Natural killer cell treated with Interleukin-12 subunit alpha and Interleukin-12 subunit beta and Interleukin-15 and Interleukin-18, amount 100 ng/mL, for 72 hours (primary cell): ENCODE measurements at regions not wholly inside any gene's neighbourhood (a gene's known extent, or its start where the extent isn't known, plus 50 kb on each side); places are given as distances from the start of the nearest gene placed in this dataset.

Experiments used
- ATAC-seq, 2 donors: fragments of 150-1000 bp; cut with Tn5 transposase in 1 of 2; sonication (Bioruptor Pico), chemical (Tn5 transposase) in 1 of 2; 2 replicates each; pipeline ENCODE4 v1.10.0; 2021
- DNase-seq: peaks from one replicate; pipeline ENCODE4 v3.0.0; 2022; ENCODE audit warnings: low spot score
- H3K27ac Mint-ChIP-seq, 2 donors: 1 replicate in 1 of 2; 2 replicates in 1 of 2; pipeline ENCODE4 v1.8.0; 2022; ENCODE audit warnings: mixed read lengths in 2 of 2, mild to moderate bottlenecking in 1 of 2, moderate library complexity in 1 of 2
- H3K27me3 Mint-ChIP-seq, 2 donors: 1 replicate in 1 of 2; 2 replicates in 1 of 2; pipeline ENCODE4 v1.8.0; 2022; ENCODE audit warnings: mixed read lengths in 2 of 2
- H3K36me3 Mint-ChIP-seq: one replicate; pipeline ENCODE4 v1.8.0; 2022; ENCODE audit warnings: mixed read lengths
- H3K4me1 Mint-ChIP-seq, 2 donors: 1 replicate in 1 of 2; 2 replicates in 1 of 2; pipeline ENCODE4 v1.8.0; 2022; ENCODE audit warnings: low read depth in 2 of 2, mixed read lengths in 2 of 2, mild to moderate bottlenecking in 1 of 2
- H3K4me3 Mint-ChIP-seq: one replicate; pipeline ENCODE4 v1.8.0; 2022; ENCODE audit warnings: mixed read lengths
- H3K9me3 Mint-ChIP-seq: 2 replicates; pipeline ENCODE4 v1.8.0; 2022; ENCODE audit warnings: mixed read lengths

- Mint-ChIP-seq H3K9me3 (peaks cover 19% of the 10 kb centered on the region), H3K27me3 (no peaks in the 10 kb centered on the region), H3K36me3 (no peaks in the 10 kb centered on the region), H3K4me1 (no peaks in the 10 kb centered on the region), H3K4me3 (no peak overlapping the region), H3K27ac (no peak overlapping the region)
- DNase-seq (no peak), ATAC-seq (no peak)
Measured at GRCh38 chr13:87355451-87355850, 315.7 kb upstream of the SLITRK5 start.

GRCh38 chr13:87356314-87356713 is 314.9 kb upstream of the SLITRK5 start:
- H3K9me3 Mint-ChIP-seq: peaks cover 19% of the 10 kb centered on the region
- no peaks in the 10 kb centered on the region for H3K4me1 Mint-ChIP-seq
- H3K27me3 Mint-ChIP-seq: no peaks in the 10 kb centered on the region
- H3K27ac Mint-ChIP-seq: no peak overlapping the region
- DNase-seq: no peak
- H3K4me3 Mint-ChIP-seq: no peak overlapping the region
- no peak for ATAC-seq
- no peaks in the 10 kb centered on the region for H3K36me3 Mint-ChIP-seq

GRCh38 chr13:87358319-87358718 is 312.9 kb upstream of the SLITRK5 start:
- H3K4me1 Mint-ChIP-seq: no peaks in the 10 kb centered on the region

GRCh38 chr13:87361216-87361615 is 310.0 kb upstream of the SLITRK5 start:
- Mint-ChIP-seq H3K4me1 (no peaks in the 10 kb centered on the region), H3K4me3 (no peak overlapping the region), H3K27ac (no peak overlapping the region), H3K36me3 (no peaks in the 10 kb centered on the region), H3K27me3 (no peaks in the 10 kb centered on the region), H3K9me3 (peaks cover 18% of the 10 kb centered on the region)
- DNase-seq (no peak), ATAC-seq (no peak)

More at GRCh38 chr13:87358319-87358718, 312.9 kb upstream of the SLITRK5 start:
- no peak overlapping the region for H3K4me3 Mint-ChIP-seq
- H3K9me3 Mint-ChIP-seq: peaks cover 16% of the 10 kb centered on the region
- ATAC-seq (no peak), DNase-seq (no peak)
- H3K27ac Mint-ChIP-seq: no peak overlapping the region
- no peaks in the 10 kb centered on the region for H3K36me3 Mint-ChIP-seq
- H3K27me3 Mint-ChIP-seq: no peaks in the 10 kb centered on the region

- no peaks in the 10 kb centered on the region for H3K27me3 Mint-ChIP-seq
- H3K4me1 Mint-ChIP-seq: no peaks in the 10 kb centered on the region
- no peak for DNase-seq
- no peak overlapping the region for H3K4me3 Mint-ChIP-seq
- H3K36me3 Mint-ChIP-seq: peaks cover 6% of the 10 kb centered on the region
- ATAC-seq: no peak
- H3K9me3 Mint-ChIP-seq: peaks cover 24% of the 10 kb centered on the region
- no peak overlapping the region for H3K27ac Mint-ChIP-seq
Measured at GRCh38 chr13:87368639-87369038, 302.5 kb upstream of the SLITRK5 start.

- H3K4me1 Mint-ChIP-seq: no peaks in the 10 kb centered on the region
- DNase-seq (no peak), ATAC-seq (no peak)
- peaks cover 14% of the 10 kb centered on the region for H3K9me3 Mint-ChIP-seq
- H3K36me3 Mint-ChIP-seq: no peaks in the 10 kb centered on the region
- H3K27me3 Mint-ChIP-seq: no peaks in the 10 kb centered on the region
- no peak overlapping the region for H3K27ac Mint-ChIP-seq
- H3K4me3 Mint-ChIP-seq: no peak overlapping the region
Measured at GRCh38 chr13:87376081-87376480, 295.1 kb upstream of the SLITRK5 start.

- no peak for ATAC-seq
- no peak overlapping the region for H3K27ac Mint-ChIP-seq
Measured at GRCh38 chr13:87384099-87384498, 287.1 kb upstream of the SLITRK5 start.

GRCh38 chr13:87393358-87393757 is 277.8 kb upstream of the SLITRK5 start:
- Mint-ChIP-seq H3K36me3 (no peaks in the 10 kb centered on the region), H3K9me3 (peaks cover 10% of the 10 kb centered on the region), H3K4me1 (no peaks in the 10 kb centered on the region)

More at GRCh38 chr13:87384099-87384498, 287.1 kb upstream of the SLITRK5 start:
- peaks cover 18% of the 10 kb centered on the region for H3K9me3 Mint-ChIP-seq
- no peaks in the 10 kb centered on the region for H3K36me3 Mint-ChIP-seq
- H3K4me1 Mint-ChIP-seq: no peaks in the 10 kb centered on the region
- no peaks in the 10 kb centered on the region for H3K27me3 Mint-ChIP-seq
- no peak for DNase-seq
- H3K4me3 Mint-ChIP-seq: no peak overlapping the region

GRCh38 chr13:87398047-87398446 is 273.1 kb upstream of the SLITRK5 start:
- peaks cover 14% of the 10 kb centered on the region for H3K9me3 Mint-ChIP-seq
- no peak overlapping the region for H3K4me3 Mint-ChIP-seq
- H3K36me3 Mint-ChIP-seq: peaks cover 4% of the 10 kb centered on the region
- H3K27ac Mint-ChIP-seq: no peak overlapping the region
- no peaks in the 10 kb centered on the region for H3K4me1 Mint-ChIP-seq
- H3K27me3 Mint-ChIP-seq: no peaks in the 10 kb centered on the region
- DNase-seq (no peak), ATAC-seq (no peak)

More at GRCh38 chr13:87393358-87393757, 277.8 kb upstream of the SLITRK5 start:
- Mint-ChIP-seq H3K27me3 (no peaks in the 10 kb centered on the region), H3K27ac (no peak overlapping the region), H3K4me3 (no peak overlapping the region)
- DNase-seq: no peak
- no peak for ATAC-seq

GRCh38 chr13:87403748-87404432 is 267.3 kb upstream of the SLITRK5 start:
- no peak for DNase-seq
- Mint-ChIP-seq H3K36me3 (peaks cover 4% of the 10 kb centered on the region), H3K27ac (no peak overlapping the region), H3K4me1 (no peaks in the 10 kb centered on the region), H3K4me3 (no peak overlapping the region), H3K27me3 (no peaks in the 10 kb centered on the region), H3K9me3 (peaks cover 13% of the 10 kb centered on the region)
- no peak for ATAC-seq

- Mint-ChIP-seq H3K9me3 (peaks cover 10% of the 10 kb centered on the region), H3K4me3 (no peak overlapping the region), H3K4me1 (no peaks in the 10 kb centered on the region), H3K36me3 (no peaks in the 10 kb centered on the region), H3K27me3 (no peaks in the 10 kb centered on the region), H3K27ac (no peak overlapping the region)
- ATAC-seq (no peak), DNase-seq (no peak)
Measured at GRCh38 chr13:87426742-87427141, 244.4 kb upstream of the SLITRK5 start.

- H3K27ac Mint-ChIP-seq: no peak overlapping the region
- H3K4me1 Mint-ChIP-seq: no peaks in the 10 kb centered on the region
- H3K9me3 Mint-ChIP-seq: peaks cover 9% of the 10 kb centered on the region
- no peaks in the 10 kb centered on the region for H3K27me3 Mint-ChIP-seq
- no peaks in the 10 kb centered on the region for H3K36me3 Mint-ChIP-seq
- no peak overlapping the region for H3K4me3 Mint-ChIP-seq
- ATAC-seq (no peak), DNase-seq (no peak)
Measured at GRCh38 chr13:87444135-87444534, 227.0 kb upstream of the SLITRK5 start.

GRCh38 chr13:87452281-87452680 is 218.9 kb upstream of the SLITRK5 start:
- DNase-seq (no peak), ATAC-seq (no peak)
- Mint-ChIP-seq H3K36me3 (no peaks in the 10 kb centered on the region), H3K27me3 (no peaks in the 10 kb centered on the region), H3K4me3 (no peak overlapping the region), H3K4me1 (no peaks in the 10 kb centered on the region), H3K27ac (no peak overlapping the region), H3K9me3 (peaks cover 5% of the 10 kb centered on the region)

- H3K27ac Mint-ChIP-seq: no peak overlapping the region
- H3K36me3 Mint-ChIP-seq: no peaks in the 10 kb centered on the region
- H3K27me3 Mint-ChIP-seq: no peaks in the 10 kb centered on the region
- H3K4me3 Mint-ChIP-seq: no peak overlapping the region
- H3K4me1 Mint-ChIP-seq: no peaks in the 10 kb centered on the region
- no peak for DNase-seq
- no peak for ATAC-seq
- peaks cover 5% of the 10 kb centered on the region for H3K9me3 Mint-ChIP-seq
Measured at GRCh38 chr13:87453244-87453643, 217.9 kb upstream of the SLITRK5 start.

GRCh38 chr13:87459419-87459818 is 211.8 kb upstream of the SLITRK5 start:
- no peak overlapping the region for H3K27ac Mint-ChIP-seq
- no peak overlapping the region for H3K4me3 Mint-ChIP-seq
- H3K9me3 Mint-ChIP-seq: peaks cover 4% of the 10 kb centered on the region
- no peaks in the 10 kb centered on the region for H3K4me1 Mint-ChIP-seq
- ATAC-seq: no peak
- H3K27me3 Mint-ChIP-seq: no peaks in the 10 kb centered on the region
- H3K36me3 Mint-ChIP-seq: peaks cover 5% of the 10 kb centered on the region
- no peak for DNase-seq
